ENCODE measurements at regions not wholly inside any gene's neighbourhood (a gene's known extent, or its start where the extent isn't known, plus 50 kb on each side); places are given as distances from the start of the nearest gene placed in this dataset.

DNA sequence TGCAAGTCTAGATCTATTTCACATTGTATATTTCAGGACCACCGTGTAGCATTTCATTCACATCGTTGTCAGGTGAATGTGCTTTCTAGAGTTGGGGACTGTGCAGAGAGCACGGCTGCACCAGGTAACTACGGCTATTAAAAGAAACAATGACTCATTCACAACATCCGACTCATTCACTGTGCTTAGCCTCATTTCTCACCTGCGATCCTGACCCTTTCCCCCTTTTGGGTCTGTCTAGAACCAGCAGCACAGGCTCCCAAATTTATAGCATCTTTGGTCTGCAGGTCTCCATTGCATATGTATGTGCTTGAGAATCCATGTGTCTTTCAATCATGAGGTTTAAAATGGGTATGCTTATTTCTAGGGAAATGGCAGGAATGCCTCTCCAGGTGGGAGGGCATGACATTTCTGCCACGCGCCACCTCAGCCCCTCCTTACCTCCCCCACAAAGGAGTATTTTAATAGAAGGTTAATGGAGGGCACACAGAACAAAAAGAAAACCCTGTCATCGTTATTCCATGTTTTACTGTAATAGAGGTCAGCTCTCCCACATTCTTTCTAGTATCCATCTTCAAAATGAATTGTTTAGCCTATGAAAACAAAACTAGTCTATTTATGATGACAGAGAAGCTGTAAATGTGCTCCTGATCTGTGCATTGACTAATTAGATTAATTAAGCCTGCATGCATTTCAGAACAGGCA is 246.7 kb upstream of the EPHA4 start:
- TF ChIP-seq, protein P1, sequence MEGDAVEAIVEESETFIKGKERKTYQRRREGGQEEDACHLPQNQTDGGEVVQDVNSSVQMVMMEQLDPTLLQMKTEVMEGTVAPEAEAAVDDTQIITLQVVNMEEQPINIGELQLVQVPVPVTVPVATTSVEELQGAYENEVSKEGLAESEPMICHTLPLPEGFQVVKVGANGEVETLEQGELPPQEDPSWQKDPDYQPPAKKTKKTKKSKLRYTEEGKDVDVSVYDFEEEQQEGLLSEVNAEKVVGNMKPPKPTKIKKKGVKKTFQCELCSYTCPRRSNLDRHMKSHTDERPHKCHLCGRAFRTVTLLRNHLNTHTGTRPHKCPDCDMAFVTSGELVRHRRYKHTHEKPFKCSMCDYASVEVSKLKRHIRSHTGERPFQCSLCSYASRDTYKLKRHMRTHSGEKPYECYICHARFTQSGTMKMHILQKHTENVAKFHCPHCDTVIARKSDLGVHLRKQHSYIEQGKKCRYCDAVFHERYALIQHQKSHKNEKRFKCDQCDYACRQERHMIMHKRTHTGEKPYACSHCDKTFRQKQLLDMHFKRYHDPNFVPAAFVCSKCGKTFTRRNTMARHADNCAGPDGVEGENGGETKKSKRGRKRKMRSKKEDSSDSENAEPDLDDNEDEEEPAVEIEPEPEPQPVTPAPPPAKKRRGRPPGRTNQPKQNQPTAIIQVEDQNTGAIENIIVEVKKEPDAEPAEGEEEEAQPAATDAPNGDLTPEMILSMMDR (IDR thresholded peaks at IDR 0.05): no peak
- TF ChIP-seq POLR2A (IDR thresholded peaks at IDR 0.05) (no peak), POLR2AphosphoS5 (IDR thresholded peaks at IDR 0.05) (no peak)
